Right hindlimb (tissue), 1 donor: ENCODE measurements at regions not wholly inside any gene's neighbourhood (a gene's known extent, or its start where the extent isn't known, plus 50 kb on each side); places are given as distances from the start of the nearest gene placed in this dataset.

Source experiments
- DNase-seq: peaks from one replicate; pipeline ENCODE4 v3.0.0-alpha.2; 2018

DNA sequence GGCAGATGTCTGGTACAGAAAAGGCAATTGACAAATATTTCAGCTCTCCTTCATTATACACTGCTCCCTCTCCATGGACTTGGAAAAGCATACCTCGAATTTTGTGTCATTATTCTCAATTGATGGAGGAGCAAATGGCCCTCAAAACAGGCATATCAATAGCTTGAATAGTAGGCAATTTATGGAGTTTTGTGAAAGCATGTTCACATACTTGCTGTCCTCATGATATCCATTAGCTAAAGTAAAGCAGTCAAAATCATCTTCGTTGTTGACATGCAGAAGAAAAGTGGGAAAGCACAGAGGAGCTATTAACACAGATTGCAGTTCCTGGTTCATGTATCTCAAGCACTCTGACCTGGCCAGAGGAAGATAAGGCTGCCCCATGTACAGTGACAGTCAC, 472.8 kb downstream of the CCSER2 start:
- no peak for DNase-seq

DNA sequence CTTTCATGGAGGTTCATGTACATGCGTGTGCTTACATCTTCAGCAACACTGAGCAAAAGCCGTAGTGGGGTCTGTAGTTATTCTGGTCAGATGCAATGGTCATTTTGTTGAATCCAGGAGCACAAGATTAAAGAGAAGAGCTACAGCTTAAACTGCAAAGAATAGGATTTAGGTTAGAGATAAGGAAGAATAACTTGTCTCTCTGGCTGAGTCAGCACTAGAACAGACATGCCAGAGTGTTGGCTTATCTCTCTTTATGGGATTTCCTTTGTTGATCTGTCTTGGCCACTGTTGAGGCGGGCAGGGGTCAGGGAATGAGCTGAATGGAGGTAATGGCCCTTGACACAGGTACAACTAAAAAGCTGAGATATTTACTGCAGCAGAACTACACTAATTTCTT, 473.5 kb downstream of the CCSER2 start:
- DNase-seq: no peak

DNA sequence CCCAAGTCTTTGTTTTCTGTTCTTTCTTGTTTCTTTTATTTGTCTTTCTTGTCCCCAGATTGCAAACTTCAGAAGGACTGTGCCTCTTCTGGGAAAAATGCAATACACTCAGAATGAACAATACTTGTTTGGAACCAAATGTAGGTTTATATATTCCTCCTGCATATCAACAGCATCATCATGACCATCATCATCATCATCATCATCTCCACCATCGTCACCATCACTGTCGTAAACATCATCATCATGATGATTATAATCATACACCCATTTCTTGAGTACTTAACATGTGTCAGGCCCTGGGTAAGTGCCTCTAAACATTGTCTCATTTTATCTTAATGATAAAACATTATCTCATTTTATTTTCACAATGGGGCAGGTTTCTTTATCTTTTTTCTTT, 476.8 kb downstream of the CCSER2 start:
- DNase-seq: no peak

DNA sequence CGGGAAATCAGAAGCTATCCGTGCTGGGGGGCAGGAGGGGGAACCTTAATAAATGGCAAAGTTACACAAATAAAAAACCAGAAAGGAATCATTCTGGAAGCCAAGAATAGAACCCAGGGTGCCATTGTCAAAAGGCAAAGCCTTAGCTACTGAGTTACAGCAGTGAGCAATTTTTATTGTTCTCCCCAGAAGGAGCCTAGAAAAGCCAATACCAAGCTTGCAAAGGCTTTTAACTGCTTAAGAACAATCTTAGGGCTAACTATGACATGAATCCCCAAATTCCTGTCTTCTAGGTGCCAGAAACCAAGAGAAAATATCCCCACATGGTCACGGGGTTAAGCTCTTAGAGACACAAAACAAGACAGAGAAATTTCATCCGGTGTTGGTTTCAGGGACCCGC, 482.7 kb downstream of the CCSER2 start:
- DNase-seq: no peak

DNA sequence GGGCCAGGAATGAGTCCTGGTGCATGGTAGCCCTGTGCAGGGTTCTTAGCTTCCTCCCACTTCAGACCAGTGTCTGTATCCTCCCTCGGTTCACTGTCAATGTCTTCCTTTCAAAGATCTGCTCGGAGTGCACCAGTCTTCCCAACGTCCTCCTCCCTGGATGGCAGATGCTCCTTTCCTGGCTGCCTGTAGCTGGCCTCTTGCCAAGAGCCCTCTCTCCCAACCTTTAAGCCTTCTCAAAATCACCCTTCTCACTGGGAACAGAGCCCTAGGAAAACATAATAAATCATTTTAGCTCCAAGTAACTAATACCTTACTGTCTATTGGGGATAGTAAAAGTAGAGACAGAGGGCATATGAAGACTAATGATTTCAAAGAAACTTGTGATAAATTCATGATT, 490.6 kb downstream of the CCSER2 start:
- DNase-seq: no peak

DNA sequence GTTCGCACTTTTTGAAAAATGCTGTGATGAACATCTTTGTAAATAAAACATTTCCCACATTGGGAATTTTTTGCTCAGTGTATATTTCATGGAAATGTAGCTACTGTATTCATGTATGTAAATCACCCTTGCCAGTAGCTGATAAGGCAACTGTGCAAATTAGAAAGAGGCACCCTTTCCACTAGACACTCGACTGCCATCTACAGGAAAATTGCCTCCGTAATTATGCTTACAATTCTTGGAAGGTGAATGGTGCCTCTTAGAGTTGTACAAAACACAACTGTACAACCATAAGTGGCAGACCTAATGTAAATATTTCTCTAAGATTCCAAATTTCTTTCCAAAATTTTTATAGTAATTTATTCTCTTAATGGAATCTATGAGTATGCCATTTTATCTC, 491.7 kb downstream of the CCSER2 start:
- DNase-seq: no peak

DNA sequence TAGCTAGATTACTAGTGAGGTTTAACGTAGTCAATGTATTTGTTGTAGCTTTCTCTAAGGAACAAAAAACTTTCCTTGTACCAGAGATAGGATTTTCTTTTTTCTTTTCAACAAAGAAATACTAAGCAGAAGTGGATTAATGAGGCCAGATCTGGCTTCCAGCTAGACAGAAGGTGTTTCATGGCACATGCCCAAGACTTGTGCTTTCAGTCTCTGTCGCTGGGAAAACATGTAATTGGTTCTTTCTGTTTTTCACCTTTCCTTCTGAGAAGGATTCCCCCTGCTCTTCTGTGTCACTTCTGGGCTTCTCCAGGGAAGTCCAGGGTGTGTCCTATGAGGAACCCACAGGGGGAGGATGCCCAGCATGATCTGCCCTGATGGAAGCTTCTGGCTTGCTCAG, 492.2 kb downstream of the CCSER2 start:
- no peak for DNase-seq

DNA sequence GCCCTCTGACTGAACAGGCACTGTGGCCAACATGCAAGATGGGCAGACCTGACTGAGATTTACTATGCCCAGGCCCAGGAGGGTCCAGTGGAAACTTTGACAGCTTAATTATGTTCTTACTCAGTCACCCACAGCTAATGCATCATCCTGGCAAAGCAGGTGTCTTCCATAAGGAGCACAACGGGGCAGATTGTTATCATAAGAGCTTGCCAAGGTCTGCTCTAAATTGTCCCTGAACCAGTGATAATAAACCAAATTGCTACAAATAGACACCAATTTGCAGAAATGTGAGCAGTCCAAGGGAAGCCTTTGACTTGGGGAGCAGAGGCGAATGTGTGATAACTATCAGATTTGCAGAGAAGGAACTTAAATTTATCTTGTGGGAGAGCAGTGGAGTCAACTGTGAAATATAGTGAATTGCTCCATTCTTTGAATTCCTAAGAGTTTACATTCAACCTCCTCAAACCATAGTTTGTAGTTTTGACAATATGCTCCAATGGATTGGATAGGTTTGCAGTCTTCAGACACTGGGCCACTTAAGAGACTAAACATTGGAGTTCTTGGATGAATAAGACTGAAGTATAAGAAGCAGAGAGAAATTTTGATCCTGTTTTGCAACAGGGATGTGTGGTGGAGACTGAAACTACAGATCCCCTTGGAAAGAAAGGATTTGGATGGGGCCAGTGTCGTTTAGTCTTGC, 494.7 kb downstream of the CCSER2 start:
- DNase-seq: no peak

DNA sequence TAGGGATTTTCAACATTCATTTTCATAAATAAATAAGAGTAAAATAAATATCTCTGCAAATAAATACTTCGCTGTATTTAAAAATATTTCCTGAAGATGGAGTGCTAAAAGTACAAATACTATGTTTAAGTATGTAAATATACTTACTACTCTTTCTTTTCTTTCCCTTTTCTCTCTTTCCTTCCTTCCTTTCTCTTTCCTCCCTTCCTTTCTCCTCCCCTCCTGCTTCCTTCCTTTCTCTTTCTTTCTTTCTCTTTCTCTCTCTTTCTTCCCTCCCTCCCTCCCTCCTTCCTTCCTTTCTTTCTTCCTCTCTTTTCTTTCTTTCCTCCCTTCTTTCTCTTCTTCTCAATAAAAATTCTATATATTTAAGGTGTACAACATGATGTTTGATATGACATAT, 496.1 kb downstream of the CCSER2 start:
- no peak for DNase-seq

DNA sequence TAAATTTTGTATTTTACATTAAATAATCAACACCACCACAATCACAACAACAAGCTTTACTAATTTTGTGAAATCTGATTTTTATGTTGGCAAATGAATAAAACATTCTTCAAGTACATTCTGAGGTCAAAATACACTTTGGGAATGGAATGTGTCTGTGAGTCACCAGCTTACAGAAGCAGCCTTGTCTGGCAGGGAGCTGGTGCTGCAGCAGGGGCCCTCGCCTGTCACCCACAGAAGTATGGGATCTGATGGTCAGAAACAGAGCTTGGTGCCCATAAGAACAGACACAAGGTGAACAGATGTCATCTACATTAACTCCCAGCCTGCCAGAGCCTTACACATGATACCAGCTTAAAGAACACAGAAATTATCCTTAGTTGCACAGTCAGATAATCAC, 496.9 kb downstream of the CCSER2 start:
- no peak for DNase-seq

DNA sequence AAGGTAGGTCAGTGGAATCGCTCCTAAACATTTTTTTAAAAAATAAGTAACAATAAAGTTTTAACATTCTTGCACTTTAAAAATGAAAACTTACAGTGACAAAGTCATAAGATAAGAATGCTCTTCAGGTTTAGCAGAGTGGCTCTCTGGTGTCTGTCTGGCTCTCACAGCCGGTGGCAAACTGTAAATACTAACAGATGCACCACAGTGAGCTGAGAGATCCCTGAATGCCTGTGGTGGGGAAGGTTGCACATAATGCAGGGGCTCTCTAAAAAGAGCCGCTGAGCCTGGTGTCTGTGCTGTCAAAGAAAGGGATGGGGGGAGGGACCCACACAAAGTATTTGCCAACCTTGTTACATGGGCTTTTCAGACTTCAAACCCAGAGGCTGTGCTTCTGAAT, 498.3 kb downstream of the CCSER2 start:
- DNase-seq: no peak

DNA sequence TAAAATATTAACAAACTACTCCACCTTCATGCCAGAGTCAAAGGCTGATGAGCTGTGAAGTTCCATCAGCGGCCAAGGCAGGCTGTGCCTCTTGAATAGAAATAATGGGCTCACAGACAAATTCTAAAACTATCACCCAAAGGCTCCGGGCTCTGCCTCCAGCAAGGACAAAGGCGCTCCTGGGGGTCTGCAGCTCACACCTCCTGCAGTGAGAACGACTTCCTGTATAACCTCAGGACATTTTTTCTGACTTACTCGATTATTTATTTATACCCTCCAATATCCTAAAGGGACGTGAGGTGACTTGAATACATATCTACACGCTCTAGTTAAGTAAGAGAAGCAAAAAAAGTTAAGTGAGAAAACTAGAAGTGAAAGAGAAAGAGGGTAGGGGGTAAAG, 500.7 kb downstream of the CCSER2 start:
- DNase-seq: no peak

DNA sequence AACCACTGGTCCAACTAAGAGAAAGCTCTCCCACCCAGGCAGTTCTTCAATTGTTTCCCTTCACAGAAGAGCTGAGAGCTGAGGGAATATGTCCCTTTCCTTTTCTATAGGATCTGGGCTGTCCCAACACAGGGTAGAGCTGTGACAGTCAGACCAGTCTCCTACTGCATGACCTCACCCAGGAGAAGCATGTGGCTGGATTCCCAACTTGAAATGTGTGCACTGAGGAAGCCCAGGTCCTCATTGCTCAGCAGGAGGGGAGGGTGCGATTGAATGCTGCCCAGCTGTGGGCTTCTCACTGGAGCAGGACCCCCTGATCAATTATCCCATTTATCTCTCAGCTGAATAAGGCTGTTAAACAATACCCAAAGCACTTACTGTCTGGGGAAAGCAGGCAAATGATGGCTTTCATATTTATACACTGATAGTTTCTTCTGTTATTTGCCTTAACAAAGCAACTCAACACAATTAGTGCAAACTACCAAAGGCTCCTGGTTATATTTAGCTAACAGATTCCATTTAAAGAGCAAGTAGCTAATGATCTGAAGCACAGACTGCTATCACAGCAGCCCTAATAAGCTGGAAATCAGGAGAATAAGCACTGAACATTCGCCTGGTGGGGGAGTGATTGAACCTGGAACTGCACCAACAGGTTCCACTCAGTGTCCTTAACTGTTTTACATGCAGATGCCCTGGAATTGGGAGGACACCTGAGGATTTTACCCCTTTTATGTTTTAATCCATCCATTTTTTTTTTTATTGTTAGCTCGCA, 508.8 kb downstream of the CCSER2 start:
- no peak for DNase-seq

DNA sequence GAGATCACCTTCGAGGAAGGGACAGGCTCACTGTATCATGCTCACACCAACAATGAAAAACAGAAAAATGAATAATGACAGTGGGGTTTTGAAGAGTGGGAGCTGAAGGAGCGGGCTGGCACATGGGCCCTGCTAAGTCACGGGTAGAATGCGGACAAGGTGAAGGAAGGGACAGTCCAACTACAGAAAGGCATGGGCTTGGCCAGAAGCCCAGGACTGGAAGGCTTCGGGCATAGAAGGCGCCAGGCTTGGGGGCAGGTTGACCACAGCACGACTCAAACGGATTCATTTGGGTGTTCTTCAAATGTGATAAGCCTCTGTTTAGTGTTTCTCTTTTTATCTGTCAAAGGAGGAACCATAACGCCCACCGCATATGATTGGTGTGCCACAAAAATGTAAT, 509.5 kb downstream of the CCSER2 start:
- DNase-seq: no peak

DNA sequence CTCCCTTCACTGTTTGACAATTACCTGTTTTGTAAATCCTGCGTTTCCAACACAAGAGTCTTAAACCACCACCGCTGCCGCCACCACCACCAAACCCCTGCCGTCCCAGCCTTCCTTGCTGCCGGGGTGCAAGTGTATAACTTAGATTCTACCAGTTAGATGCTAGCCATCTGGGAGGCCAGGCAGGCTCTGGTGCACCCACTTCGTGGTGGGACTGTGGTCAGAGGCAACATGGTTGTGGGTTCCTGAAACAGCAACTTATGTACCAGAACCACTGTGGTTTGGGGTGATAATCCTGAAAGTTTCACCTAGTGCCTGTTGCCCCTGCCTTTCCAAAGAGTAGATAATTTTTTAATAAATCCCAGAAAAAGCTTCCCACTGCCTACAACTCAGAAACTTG, 510.5 kb downstream of the CCSER2 start:
- DNase-seq: no peak

DNA sequence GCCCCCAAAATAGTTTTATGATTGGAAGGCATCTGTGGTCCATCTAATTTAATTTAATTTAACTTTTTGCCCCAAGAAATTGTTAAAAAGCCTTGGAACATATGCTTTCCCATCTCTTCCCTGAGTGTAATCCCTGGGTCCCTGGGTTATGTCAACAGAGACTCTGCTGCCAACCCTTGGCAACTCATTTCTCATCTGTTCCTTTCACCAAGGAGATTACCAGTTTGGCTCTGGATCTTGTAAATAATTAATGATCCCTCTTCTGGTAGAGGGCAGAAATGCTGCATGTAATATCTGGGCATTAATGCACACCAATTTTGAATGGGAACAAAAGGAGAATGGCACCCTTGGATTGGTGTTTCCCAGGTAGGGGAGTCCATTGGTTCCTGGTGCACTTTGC, 514.2 kb downstream of the CCSER2 start:
- no peak for DNase-seq

DNA sequence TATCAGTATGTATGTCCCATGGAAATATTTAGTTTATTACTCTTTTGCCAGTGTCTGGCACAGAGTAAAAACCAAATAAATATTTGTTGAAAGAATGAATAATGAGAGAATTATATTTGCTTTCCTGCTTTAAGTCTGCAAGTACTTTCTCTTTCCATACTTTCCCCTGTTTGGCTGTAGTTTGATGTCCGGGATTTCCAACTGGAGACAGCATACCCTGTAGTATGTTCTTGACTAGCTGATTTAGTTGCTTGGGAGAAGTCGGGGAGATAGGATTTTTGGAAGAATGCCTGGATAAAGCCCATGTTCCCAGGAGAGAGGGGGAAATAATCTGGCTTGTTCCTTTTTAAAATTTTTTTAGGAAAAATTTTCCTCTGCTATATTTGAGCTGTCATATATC, 516.1 kb downstream of the CCSER2 start:
- no peak for DNase-seq

DNA sequence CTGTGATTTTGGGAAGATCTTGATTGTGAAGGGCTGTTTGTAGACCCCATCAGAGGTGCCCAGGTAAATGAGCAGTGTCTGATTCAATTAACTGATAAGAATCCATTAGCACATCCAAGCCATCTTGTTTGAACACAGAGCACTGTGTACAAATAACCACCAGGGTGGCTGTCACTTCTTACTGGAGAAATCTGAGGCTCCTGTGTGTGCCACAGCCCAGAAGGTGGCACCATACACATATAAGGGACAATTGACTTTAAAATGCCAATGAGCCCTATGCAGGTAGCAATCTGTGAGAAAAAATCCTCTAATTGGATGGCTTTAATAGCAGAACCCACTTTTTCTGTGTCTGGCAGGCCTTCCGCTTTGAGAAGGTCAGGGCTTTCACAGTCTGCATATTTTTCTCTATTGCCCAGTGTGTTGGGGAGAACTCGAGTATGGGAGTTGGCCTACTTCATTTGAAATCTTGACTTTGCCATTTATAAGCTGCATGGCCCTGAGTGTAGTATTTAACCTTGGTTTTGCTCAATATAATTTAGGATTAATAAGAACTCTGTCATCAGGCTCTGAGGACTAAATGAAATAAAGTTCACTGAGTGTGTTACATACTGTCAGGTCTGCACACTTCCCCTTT, 517.4 kb downstream of the CCSER2 start:
- peak; percentile 29 for DNase-seq

DNA sequence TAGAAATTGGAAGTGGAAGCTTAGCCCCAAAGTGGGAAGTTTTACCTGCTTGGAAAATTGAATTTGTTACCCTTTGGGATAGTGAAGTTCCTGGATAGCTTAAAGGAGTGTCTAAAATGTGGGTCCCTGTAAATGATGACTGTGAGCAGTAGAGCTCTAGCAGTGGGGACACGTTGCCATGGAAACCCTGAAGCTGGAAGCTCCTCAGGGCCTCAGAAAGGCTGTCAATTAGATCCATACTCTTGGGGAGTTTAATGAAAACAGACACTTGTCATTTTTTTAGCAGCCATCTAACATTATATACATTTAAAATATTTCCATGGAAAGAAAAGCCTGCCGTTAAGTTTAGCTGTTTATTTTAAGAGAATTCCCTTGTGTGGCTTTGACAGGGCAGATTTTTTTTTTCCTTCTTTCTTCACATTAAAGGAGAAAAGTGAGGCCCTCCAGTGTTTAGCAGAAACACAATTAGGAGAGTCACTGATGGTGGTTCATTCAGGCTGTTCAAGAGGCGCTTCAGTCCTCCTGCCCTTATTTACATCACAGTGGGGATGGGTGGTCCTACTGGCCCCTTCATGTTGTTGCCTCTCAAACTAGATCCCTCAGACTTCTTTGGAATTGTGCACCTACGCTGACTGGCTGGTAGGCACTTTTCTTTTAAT, 518.4 kb downstream of the CCSER2 start:
- DNase-seq: no peak

DNA sequence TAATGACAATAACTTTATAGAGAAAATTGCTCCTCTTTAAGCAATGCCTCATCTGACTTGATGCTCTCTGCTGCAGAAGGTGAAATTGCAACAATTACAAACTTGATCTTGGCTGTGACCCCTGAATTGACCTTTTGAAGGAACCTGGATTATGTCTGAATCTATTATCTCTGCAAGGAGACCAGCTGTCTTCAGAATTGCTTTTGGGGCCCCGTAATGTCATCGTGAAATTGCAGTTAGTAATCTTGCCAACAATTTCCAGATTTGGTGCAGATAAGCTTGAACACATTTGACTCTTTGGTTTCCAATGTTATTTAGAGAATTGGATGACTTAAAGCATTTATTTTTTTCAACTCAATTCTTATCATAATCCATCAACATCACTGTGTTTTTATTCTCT, 520.6 kb downstream of the CCSER2 start:
- DNase-seq: no peak

DNA sequence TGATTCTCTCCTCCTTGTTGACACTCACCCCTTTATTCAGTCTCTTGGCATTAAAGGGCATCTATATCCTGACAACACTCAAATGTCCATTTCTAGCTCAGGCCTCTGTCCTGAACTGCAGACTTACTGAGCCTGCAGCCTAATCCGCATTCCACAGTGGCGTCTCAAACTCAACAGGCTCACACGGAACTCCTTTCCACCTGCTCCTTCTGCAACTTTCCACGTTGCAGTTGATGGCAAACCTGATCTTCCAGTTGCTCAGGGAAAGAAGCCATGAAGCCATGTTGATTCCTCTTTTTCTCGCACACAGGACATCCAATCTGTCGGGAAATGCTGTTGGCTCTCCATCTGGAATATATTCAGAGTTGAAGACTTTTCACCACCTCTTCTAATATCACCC, 522.4 kb downstream of the CCSER2 start:
- no peak for DNase-seq

DNA sequence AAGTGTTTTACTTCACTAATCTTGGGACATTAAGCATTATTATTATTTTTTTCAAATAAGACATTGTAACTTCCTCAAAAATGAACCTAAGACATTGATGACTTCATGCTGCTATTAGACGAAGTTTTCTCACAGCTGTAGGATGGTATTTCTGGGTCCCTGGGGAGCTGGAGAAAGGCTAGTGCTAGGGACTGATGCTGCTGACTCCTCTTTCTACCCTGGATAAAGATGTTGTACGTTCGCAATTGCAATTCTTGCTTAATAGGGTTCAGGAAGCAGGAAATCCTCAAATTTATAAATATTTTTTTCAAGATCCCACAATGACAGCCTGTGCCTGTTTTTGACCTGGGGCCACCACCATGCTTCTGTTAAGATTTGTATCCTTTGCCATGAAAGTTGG, 526.0 kb downstream of the CCSER2 start:
- no peak for DNase-seq

DNA sequence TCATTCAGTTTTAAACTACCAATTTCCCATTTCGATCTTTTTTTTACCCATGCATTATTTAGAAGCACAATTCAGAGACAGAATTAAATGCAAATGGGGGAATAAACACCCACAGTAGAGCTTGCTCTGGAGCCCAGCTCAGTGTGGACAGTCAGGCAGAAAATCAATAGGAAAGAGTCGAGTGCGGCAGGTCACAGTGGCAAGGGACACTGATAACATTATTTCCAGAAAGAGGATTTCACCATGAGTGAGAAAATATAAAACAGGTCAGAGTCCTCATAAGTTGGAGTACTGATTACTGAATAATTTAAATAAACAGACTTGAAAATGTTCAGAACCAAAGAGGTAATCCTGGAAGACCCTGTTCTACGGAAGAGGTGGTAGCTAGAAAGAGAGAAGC, 532.5 kb downstream of the CCSER2 start:
- DNase-seq: no peak

DNA sequence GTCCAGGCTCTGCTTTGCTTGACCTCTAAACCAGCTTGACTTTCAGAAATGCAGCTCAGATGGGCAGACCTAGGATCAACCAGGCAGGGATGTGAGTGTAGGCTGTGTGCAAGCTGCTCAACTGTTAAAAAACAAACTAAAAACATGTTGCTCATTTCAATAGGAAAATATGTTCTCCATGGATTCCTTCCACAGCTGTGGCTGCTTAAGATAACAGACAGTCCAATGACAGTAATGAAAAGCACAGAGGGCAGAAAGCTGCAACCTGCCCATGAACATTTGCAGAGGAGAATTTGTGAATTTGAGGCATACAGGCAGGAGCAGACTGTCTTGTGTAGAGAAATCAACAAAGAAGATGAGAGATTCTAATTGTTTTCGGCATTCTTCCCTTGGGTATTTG, 534.2 kb downstream of the CCSER2 start:
- no peak for DNase-seq
